GM23338 (cell line): ENCODE measurements at regions not wholly inside any gene's neighbourhood (a gene's known extent, or its start where the extent isn't known, plus 50 kb on each side); places are given as distances from the start of the nearest gene placed in this dataset.

Source experiments
- ATAC-seq: fragments of 200-7000 bp; cut with Tn5 transposase; 3 replicates; pipeline ENCODE4 v1.9.1; 2020
- DNase-seq: peaks from one replicate; pipeline ENCODE4 v3.0.0-alpha.2; 2015; ENCODE audit warnings: low spot score
- H2AFZ ChIP-seq: fragments of 200-600 bp; sonication (generic); 2 replicates; pipeline ENCODE4 v1.8.0; 2016; ENCODE audit warnings: antibody characterized with exemption, mild to moderate bottlenecking, moderate library complexity
- H3F3A ChIP-seq: fragments of 200-600 bp; sonication (generic); replicated peaks from 2 replicates; pipeline ENCODE4 v1.8.0; 2017; ENCODE audit warnings: antibody characterized with exemption, mixed run types, low read depth
- H3K27ac ChIP-seq: fragments of 200-600 bp; sonication (generic); 2 replicates; pipeline ENCODE4 v1.6.1; 2016; ENCODE audit warnings: low read depth
- H3K27me3 ChIP-seq: fragments of 200-600 bp; sonication (generic); 2 replicates; pipeline ENCODE4 v1.8.0; 2016; ENCODE audit warnings: mild to moderate bottlenecking, mixed run types, moderate library complexity; ENCODE audit not compliant: insufficient read depth
- H3K36me3 ChIP-seq: fragments of 200-600 bp; sonication (generic); 2 replicates; pipeline ENCODE4 v1.8.0; 2016; ENCODE audit warnings: mild to moderate bottlenecking; ENCODE audit not compliant: insufficient read depth
- H3K4me1 ChIP-seq: fragments of 200-600 bp; sonication (generic); 2 replicates; pipeline ENCODE4 v1.8.0; 2016; ENCODE audit warnings: mild to moderate bottlenecking, moderate library complexity; ENCODE audit not compliant: insufficient read depth
- H3K4me2 ChIP-seq: fragments of 200-600 bp; sonication (generic); 2 replicates; pipeline ENCODE4 v1.7.1; 2017; ENCODE audit warnings: mixed run types
- H3K4me3 ChIP-seq: fragments of 200-600 bp; sonication (generic); 2 replicates; pipeline ENCODE4 v1.6.1; 2016; ENCODE audit warnings: mixed run types
- H3K79me2 ChIP-seq: fragments of 200-600 bp; sonication (generic); replicated peaks from 2 replicates; pipeline ENCODE4 v1.8.0; 2017; ENCODE audit warnings: mild to moderate bottlenecking; ENCODE audit not compliant: insufficient read depth
- H3K9me2 ChIP-seq: fragments of 200-600 bp; sonication (generic); 2 replicates; pipeline ENCODE4 v1.8.0; 2017; ENCODE audit not compliant: insufficient read depth
- H4K20me1 ChIP-seq: fragments of 200-600 bp; sonication (generic); replicated peaks from 2 replicates; pipeline ENCODE4 v1.8.0; 2017; ENCODE audit warnings: mild to moderate bottlenecking; ENCODE audit not compliant: insufficient read depth
- H3K27ac Mint-ChIP-seq: 2 replicates; pipeline ENCODE4 v1.8.0; 2020; ENCODE audit warnings: inconsistent platforms, mild to moderate bottlenecking, moderate library complexity, mixed read lengths
- H3K27me3 Mint-ChIP-seq: 3 replicates; pipeline ENCODE4 v1.8.0; 2022; ENCODE audit warnings: low read depth, mild to moderate bottlenecking, moderate library complexity, mixed read lengths, inconsistent platforms; ENCODE audit not compliant: insufficient read depth, poor library complexity
- H3K36me3 Mint-ChIP-seq: 3 replicates; pipeline ENCODE4 v1.8.0; 2021; ENCODE audit warnings: low read depth, mild to moderate bottlenecking, inconsistent platforms, moderate library complexity, mixed read lengths
- H3K4me1 Mint-ChIP-seq: 3 replicates; pipeline ENCODE4 v1.8.0; 2020; ENCODE audit warnings: mild to moderate bottlenecking, inconsistent platforms, mixed read lengths
- H3K4me3 Mint-ChIP-seq: 3 replicates; pipeline ENCODE4 v1.8.0; 2021; ENCODE audit warnings: moderate library complexity, mild to moderate bottlenecking, inconsistent platforms, mixed read lengths
- H3K9me3 Mint-ChIP-seq: 3 replicates; pipeline ENCODE4 v1.8.0; 2020; ENCODE audit warnings: moderate library complexity, mild to moderate bottlenecking, inconsistent platforms, mixed read lengths
- CREB1 ChIP-seq: fragments of 250-450 bp; sonication (Bioruptor Pico); IDR thresholded peaks from 2 replicates; pipeline ENCODE4 v1.5.0; 2020; ENCODE audit warnings: low read depth, mild to moderate bottlenecking, moderate library complexity
- EZH2 ChIP-seq: fragments of 200-600 bp; sonication (generic); IDR thresholded peaks from one replicate; pipeline ENCODE4 v1.8.0; 2017; ENCODE audit warnings: antibody characterized with exemption, mild to moderate bottlenecking, low read depth; ENCODE audit not compliant: unreplicated experiment
- EZH2phosphoT487 ChIP-seq: fragments of 200-600 bp; sonication (generic); IDR thresholded peaks from one replicate; pipeline ENCODE4 v1.8.1; 2018; ENCODE audit warnings: antibody characterized with exemption; ENCODE audit not compliant: unreplicated experiment
- JUNB ChIP-seq: IDR thresholded peaks from one replicate; pipeline ENCODE4 v1.6.1; 2016; ENCODE audit warnings: antibody characterized with exemption; ENCODE audit not compliant: unreplicated experiment
- NANOG ChIP-seq: IDR thresholded peaks from 2 replicates; pipeline ENCODE4 v1.6.1; 2016; ENCODE audit warnings: antibody characterized with exemption, borderline replicate concordance
- POLR2AphosphoS5 ChIP-seq: IDR thresholded peaks from 2 replicates; pipeline ENCODE4 v1.6.1; 2016; ENCODE audit warnings: antibody characterized with exemption, low read depth
- STAT1 ChIP-seq: IDR thresholded peaks from one replicate; pipeline ENCODE4 v1.6.1; 2016; ENCODE audit warnings: antibody characterized with exemption; ENCODE audit not compliant: unreplicated experiment
- ZNF114 ChIP-seq: fragments of 250-450 bp; sonication (Bioruptor Pico); IDR thresholded peaks from 2 replicates; pipeline ENCODE4 v1.5.0; 2020; ENCODE audit warnings: mild to moderate bottlenecking, moderate library complexity
- ZNF331 ChIP-seq: fragments of 250-450 bp; sonication (Bioruptor Pico); IDR thresholded peaks from 2 replicates; pipeline ENCODE4 v1.5.0; 2020; ENCODE audit warnings: low read depth, mild to moderate bottlenecking, moderate library complexity
- TF ChIP-seq, protein P1 (sequence below): IDR thresholded peaks from 2 replicates; pipeline ENCODE4 v1.6.1; 2016; ENCODE audit warnings: antibody characterized with exemption
- TF ChIP-seq, protein P2 (sequence below): fragments of 250-450 bp; sonication (Bioruptor Pico); IDR thresholded peaks from 2 replicates; pipeline ENCODE4 v1.5.0; 2020; ENCODE audit warnings: mild to moderate bottlenecking, moderate library complexity
- TF ChIP-seq, protein P3 (sequence below): IDR thresholded peaks from one replicate; pipeline ENCODE4 v1.6.1; 2018; ENCODE audit warnings: antibody characterized with exemption; ENCODE audit not compliant: unreplicated experiment
- TF ChIP-seq, protein P4 (sequence below), 2 experiments: fragments of 200-600 bp in 1 of 2; sonication (generic) in 1 of 2; conservative IDR thresholded peaks; 2 replicates each; pipeline versions ENCODE4 v1.5.1 to v1.6.1; 2016 to 2017; ENCODE audit warnings: antibody characterized with exemption in 2 of 2, low read depth in 2 of 2, mild to moderate bottlenecking in 2 of 2, moderate library complexity in 1 of 2

DNA sequence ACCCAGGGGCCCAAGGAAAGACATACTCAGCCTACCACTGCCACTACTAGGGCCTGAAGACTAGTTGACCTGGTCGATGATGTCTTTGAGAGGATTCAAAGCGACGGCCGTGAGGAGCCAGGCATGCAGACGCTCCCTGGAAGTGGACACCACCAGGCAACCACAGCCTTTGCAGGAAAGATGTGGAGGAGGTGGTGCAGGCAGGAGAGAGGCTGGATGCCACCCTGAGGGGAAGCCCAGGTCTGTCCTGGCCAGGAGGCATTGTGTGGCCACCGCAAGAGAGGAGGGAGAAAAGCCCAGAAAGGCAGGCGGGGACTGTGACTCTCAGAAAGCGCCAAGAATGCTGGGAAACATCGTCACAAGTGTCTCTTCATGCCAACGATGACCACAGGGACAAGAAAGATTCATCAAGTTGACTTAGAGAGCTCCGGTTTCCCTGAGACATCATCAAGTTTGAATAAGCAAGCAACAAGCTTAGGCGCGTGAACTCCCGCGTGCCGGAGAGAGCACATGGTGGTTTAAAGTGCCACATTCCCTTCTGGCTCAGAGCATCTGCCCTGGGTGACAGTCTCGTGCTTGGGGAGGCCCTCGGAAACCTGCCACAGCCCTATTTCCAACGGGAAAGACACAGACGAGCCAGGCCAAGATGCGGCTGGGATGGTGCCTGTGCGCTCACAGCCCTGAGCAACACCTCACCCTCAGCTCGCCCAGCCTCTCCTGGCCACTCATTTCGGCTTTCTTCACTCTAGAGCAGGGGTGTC, 464.5 kb upstream of the SALL3 start:
- Mint-ChIP-seq H3K9me3 (peaks cover 81% of the 10 kb centered on the region), H3K4me1 (no peaks in the 10 kb centered on the region), H3K36me3 (peaks cover 41% of the 10 kb centered on the region), H3K27me3 (peaks cover 7% of the 10 kb centered on the region), H3K27ac (no peak overlapping the region), H3K4me3 (no peak overlapping the region)
- H3K4me2 ChIP-seq, result no peak overlapping the region
- H3K27me3 ChIP-seq, result no peaks in the 10 kb centered on the region
- DNase-seq (no peak), ATAC-seq (no peak)
- H3K36me3 ChIP-seq, result no peaks in the 10 kb centered on the region
- no peak overlapping the region for H3K4me3 ChIP-seq
- H2AFZ ChIP-seq, result no peak overlapping the region
- H3K79me2 ChIP-seq, result no peaks in the 10 kb centered on the region
- H3F3A ChIP-seq, result no peaks in the 10 kb centered on the region
- no peak overlapping the region for H3K27ac ChIP-seq
- H3K9me2 ChIP-seq, result no peaks in the 10 kb centered on the region
- H4K20me1 ChIP-seq, result no peaks in the 10 kb centered on the region
- no peaks in the 10 kb centered on the region for H3K4me1 ChIP-seq
- TF ChIP-seq, protein P1, sequence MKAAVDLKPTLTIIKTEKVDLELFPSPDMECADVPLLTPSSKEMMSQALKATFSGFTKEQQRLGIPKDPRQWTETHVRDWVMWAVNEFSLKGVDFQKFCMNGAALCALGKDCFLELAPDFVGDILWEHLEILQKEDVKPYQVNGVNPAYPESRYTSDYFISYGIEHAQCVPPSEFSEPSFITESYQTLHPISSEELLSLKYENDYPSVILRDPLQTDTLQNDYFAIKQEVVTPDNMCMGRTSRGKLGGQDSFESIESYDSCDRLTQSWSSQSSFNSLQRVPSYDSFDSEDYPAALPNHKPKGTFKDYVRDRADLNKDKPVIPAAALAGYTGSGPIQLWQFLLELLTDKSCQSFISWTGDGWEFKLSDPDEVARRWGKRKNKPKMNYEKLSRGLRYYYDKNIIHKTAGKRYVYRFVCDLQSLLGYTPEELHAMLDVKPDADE, result no peak
- no peak for TF ChIP-seq CREB1 (CRISPR knock-in tag)
- TF ChIP-seq, protein P2, sequence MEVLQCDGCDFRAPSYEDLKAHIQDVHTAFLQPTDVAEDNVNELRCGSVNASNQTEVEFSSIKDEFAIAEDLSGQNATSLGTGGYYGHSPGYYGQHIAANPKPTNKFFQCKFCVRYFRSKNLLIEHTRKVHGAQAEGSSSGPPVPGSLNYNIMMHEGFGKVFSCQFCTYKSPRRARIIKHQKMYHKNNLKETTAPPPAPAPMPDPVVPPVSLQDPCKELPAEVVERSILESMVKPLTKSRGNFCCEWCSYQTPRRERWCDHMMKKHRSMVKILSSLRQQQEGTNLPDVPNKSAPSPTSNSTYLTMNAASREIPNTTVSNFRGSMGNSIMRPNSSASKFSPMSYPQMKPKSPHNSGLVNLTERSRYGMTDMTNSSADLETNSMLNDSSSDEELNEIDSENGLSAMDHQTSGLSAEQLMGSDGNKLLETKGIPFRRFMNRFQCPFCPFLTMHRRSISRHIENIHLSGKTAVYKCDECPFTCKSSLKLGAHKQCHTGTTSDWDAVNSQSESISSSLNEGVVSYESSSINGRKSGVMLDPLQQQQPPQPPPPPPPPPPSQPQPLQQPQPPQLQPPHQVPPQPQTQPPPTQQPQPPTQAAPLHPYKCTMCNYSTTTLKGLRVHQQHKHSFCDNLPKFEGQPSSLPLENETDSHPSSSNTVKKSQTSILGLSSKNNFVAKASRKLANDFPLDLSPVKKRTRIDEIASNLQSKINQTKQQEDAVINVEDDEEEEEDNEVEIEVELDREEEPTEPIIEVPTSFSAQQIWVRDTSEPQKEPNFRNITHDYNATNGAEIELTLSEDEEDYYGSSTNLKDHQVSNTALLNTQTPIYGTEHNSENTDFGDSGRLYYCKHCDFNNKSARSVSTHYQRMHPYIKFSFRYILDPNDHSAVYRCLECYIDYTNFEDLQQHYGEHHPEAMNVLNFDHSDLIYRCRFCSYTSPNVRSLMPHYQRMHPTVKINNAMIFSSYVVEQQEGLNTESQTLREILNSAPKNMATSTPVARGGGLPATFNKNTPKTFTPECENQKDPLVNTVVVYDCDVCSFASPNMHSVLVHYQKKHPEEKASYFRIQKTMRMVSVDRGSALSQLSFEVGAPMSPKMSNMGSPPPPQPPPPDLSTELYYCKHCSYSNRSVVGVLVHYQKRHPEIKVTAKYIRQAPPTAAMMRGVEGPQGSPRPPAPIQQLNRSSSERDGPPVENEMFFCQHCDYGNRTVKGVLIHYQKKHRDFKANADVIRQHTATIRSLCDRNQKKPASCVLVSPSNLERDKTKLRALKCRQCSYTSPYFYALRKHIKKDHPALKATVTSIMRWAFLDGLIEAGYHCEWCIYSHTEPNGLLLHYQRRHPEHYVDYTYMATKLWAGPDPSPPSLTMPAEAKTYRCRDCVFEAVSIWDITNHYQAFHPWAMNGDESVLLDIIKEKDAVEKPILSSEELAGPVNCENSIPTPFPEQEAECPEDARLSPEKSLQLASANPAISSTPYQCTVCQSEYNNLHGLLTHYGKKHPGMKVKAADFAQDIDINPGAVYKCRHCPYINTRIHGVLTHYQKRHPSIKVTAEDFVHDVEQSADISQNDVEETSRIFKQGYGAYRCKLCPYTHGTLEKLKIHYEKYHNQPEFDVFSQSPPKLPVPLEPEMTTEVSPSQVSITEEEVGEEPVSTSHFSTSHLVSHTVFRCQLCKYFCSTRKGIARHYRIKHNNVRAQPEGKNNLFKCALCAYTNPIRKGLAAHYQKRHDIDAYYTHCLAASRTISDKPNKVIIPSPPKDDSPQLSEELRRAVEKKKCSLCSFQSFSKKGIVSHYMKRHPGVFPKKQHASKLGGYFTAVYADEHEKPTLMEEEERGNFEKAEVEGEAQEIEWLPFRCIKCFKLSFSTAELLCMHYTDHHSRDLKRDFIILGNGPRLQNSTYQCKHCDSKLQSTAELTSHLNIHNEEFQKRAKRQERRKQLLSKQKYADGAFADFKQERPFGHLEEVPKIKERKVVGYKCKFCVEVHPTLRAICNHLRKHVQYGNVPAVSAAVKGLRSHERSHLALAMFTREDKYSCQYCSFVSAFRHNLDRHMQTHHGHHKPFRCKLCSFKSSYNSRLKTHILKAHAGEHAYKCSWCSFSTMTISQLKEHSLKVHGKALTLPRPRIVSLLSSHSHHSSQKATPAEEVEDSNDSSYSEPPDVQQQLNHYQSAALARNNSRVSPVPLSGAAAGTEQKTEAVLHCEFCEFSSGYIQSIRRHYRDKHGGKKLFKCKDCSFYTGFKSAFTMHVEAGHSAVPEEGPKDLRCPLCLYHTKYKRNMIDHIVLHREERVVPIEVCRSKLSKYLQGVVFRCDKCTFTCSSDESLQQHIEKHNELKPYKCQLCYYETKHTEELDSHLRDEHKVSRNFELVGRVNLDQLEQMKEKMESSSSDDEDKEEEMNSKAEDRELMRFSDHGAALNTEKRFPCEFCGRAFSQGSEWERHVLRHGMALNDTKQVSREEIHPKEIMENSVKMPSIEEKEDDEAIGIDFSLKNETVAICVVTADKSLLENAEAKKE (CRISPR knock-in tag), result no peak
- no peak for TF ChIP-seq STAT1
- no peak for TF ChIP-seq POLR2AphosphoS5
- TF ChIP-seq JUNB, result no peak
- TF ChIP-seq ZNF331, result no peak
- TF ChIP-seq NANOG, result no peak
- no peak for TF ChIP-seq EZH2phosphoT487
- no peak for TF ChIP-seq EZH2
- TF ChIP-seq, protein P3, sequence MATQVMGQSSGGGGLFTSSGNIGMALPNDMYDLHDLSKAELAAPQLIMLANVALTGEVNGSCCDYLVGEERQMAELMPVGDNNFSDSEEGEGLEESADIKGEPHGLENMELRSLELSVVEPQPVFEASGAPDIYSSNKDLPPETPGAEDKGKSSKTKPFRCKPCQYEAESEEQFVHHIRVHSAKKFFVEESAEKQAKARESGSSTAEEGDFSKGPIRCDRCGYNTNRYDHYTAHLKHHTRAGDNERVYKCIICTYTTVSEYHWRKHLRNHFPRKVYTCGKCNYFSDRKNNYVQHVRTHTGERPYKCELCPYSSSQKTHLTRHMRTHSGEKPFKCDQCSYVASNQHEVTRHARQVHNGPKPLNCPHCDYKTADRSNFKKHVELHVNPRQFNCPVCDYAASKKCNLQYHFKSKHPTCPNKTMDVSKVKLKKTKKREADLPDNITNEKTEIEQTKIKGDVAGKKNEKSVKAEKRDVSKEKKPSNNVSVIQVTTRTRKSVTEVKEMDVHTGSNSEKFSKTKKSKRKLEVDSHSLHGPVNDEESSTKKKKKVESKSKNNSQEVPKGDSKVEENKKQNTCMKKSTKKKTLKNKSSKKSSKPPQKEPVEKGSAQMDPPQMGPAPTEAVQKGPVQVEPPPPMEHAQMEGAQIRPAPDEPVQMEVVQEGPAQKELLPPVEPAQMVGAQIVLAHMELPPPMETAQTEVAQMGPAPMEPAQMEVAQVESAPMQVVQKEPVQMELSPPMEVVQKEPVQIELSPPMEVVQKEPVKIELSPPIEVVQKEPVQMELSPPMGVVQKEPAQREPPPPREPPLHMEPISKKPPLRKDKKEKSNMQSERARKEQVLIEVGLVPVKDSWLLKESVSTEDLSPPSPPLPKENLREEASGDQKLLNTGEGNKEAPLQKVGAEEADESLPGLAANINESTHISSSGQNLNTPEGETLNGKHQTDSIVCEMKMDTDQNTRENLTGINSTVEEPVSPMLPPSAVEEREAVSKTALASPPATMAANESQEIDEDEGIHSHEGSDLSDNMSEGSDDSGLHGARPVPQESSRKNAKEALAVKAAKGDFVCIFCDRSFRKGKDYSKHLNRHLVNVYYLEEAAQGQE, result no peak
- TF ChIP-seq, protein P4, sequence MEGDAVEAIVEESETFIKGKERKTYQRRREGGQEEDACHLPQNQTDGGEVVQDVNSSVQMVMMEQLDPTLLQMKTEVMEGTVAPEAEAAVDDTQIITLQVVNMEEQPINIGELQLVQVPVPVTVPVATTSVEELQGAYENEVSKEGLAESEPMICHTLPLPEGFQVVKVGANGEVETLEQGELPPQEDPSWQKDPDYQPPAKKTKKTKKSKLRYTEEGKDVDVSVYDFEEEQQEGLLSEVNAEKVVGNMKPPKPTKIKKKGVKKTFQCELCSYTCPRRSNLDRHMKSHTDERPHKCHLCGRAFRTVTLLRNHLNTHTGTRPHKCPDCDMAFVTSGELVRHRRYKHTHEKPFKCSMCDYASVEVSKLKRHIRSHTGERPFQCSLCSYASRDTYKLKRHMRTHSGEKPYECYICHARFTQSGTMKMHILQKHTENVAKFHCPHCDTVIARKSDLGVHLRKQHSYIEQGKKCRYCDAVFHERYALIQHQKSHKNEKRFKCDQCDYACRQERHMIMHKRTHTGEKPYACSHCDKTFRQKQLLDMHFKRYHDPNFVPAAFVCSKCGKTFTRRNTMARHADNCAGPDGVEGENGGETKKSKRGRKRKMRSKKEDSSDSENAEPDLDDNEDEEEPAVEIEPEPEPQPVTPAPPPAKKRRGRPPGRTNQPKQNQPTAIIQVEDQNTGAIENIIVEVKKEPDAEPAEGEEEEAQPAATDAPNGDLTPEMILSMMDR (conservative IDR thresholded peaks at IDR 0.05; ENCODE audit: low read depth in 2 of 2), result no peak
- no peak for TF ChIP-seq ZNF114 (CRISPR knock-in tag)
